GM23338 (cell line): ENCODE measurements at regions not wholly inside any gene's neighbourhood (a gene's known extent, or its start where the extent isn't known, plus 50 kb on each side); places are given as distances from the start of the nearest gene placed in this dataset.

Experiments
- ATAC-seq: fragments of 200-7000 bp; cut with Tn5 transposase; 3 replicates; pipeline ENCODE4 v1.9.1; 2020
- DNase-seq: peaks from one replicate; pipeline ENCODE4 v3.0.0-alpha.2; 2015; ENCODE audit warnings: low spot score
- H2AFZ ChIP-seq: fragments of 200-600 bp; sonication (generic); 2 replicates; pipeline ENCODE4 v1.8.0; 2016; ENCODE audit warnings: antibody characterized with exemption, mild to moderate bottlenecking, moderate library complexity
- H3F3A ChIP-seq: fragments of 200-600 bp; sonication (generic); replicated peaks from 2 replicates; pipeline ENCODE4 v1.8.0; 2017; ENCODE audit warnings: antibody characterized with exemption, mixed run types, low read depth
- H3K27ac ChIP-seq: fragments of 200-600 bp; sonication (generic); 2 replicates; pipeline ENCODE4 v1.6.1; 2016; ENCODE audit warnings: low read depth
- H3K27me3 ChIP-seq: fragments of 200-600 bp; sonication (generic); 2 replicates; pipeline ENCODE4 v1.8.0; 2016; ENCODE audit warnings: mild to moderate bottlenecking, mixed run types, moderate library complexity; ENCODE audit not compliant: insufficient read depth
- H3K36me3 ChIP-seq: fragments of 200-600 bp; sonication (generic); 2 replicates; pipeline ENCODE4 v1.8.0; 2016; ENCODE audit warnings: mild to moderate bottlenecking; ENCODE audit not compliant: insufficient read depth
- H3K4me1 ChIP-seq: fragments of 200-600 bp; sonication (generic); 2 replicates; pipeline ENCODE4 v1.8.0; 2016; ENCODE audit warnings: mild to moderate bottlenecking, moderate library complexity; ENCODE audit not compliant: insufficient read depth
- H3K4me2 ChIP-seq: fragments of 200-600 bp; sonication (generic); 2 replicates; pipeline ENCODE4 v1.7.1; 2017; ENCODE audit warnings: mixed run types
- H3K4me3 ChIP-seq: fragments of 200-600 bp; sonication (generic); 2 replicates; pipeline ENCODE4 v1.6.1; 2016; ENCODE audit warnings: mixed run types
- H3K79me2 ChIP-seq: fragments of 200-600 bp; sonication (generic); replicated peaks from 2 replicates; pipeline ENCODE4 v1.8.0; 2017; ENCODE audit warnings: mild to moderate bottlenecking; ENCODE audit not compliant: insufficient read depth
- H3K9me2 ChIP-seq: fragments of 200-600 bp; sonication (generic); 2 replicates; pipeline ENCODE4 v1.8.0; 2017; ENCODE audit not compliant: insufficient read depth
- H4K20me1 ChIP-seq: fragments of 200-600 bp; sonication (generic); replicated peaks from 2 replicates; pipeline ENCODE4 v1.8.0; 2017; ENCODE audit warnings: mild to moderate bottlenecking; ENCODE audit not compliant: insufficient read depth
- H3K27ac Mint-ChIP-seq: 2 replicates; pipeline ENCODE4 v1.8.0; 2020; ENCODE audit warnings: inconsistent platforms, mild to moderate bottlenecking, moderate library complexity, mixed read lengths
- H3K27me3 Mint-ChIP-seq: 3 replicates; pipeline ENCODE4 v1.8.0; 2022; ENCODE audit warnings: low read depth, mild to moderate bottlenecking, moderate library complexity, mixed read lengths, inconsistent platforms; ENCODE audit not compliant: insufficient read depth, poor library complexity
- H3K36me3 Mint-ChIP-seq: 3 replicates; pipeline ENCODE4 v1.8.0; 2021; ENCODE audit warnings: low read depth, mild to moderate bottlenecking, inconsistent platforms, moderate library complexity, mixed read lengths
- H3K4me1 Mint-ChIP-seq: 3 replicates; pipeline ENCODE4 v1.8.0; 2020; ENCODE audit warnings: mild to moderate bottlenecking, inconsistent platforms, mixed read lengths
- H3K4me3 Mint-ChIP-seq: 3 replicates; pipeline ENCODE4 v1.8.0; 2021; ENCODE audit warnings: moderate library complexity, mild to moderate bottlenecking, inconsistent platforms, mixed read lengths
- H3K9me3 Mint-ChIP-seq: 3 replicates; pipeline ENCODE4 v1.8.0; 2020; ENCODE audit warnings: moderate library complexity, mild to moderate bottlenecking, inconsistent platforms, mixed read lengths
- CREB1 ChIP-seq: fragments of 250-450 bp; sonication (Bioruptor Pico); IDR thresholded peaks from 2 replicates; pipeline ENCODE4 v1.5.0; 2020; ENCODE audit warnings: low read depth, mild to moderate bottlenecking, moderate library complexity
- ETS1 ChIP-seq: IDR thresholded peaks from 2 replicates; pipeline ENCODE4 v1.6.1; 2016; ENCODE audit warnings: antibody characterized with exemption
- EZH2 ChIP-seq: fragments of 200-600 bp; sonication (generic); IDR thresholded peaks from one replicate; pipeline ENCODE4 v1.8.0; 2017; ENCODE audit warnings: antibody characterized with exemption, mild to moderate bottlenecking, low read depth; ENCODE audit not compliant: unreplicated experiment
- EZH2phosphoT487 ChIP-seq: fragments of 200-600 bp; sonication (generic); IDR thresholded peaks from one replicate; pipeline ENCODE4 v1.8.1; 2018; ENCODE audit warnings: antibody characterized with exemption; ENCODE audit not compliant: unreplicated experiment
- JUNB ChIP-seq: IDR thresholded peaks from one replicate; pipeline ENCODE4 v1.6.1; 2016; ENCODE audit warnings: antibody characterized with exemption; ENCODE audit not compliant: unreplicated experiment
- NANOG ChIP-seq: IDR thresholded peaks from 2 replicates; pipeline ENCODE4 v1.6.1; 2016; ENCODE audit warnings: antibody characterized with exemption, borderline replicate concordance
- POLR2AphosphoS5 ChIP-seq: IDR thresholded peaks from 2 replicates; pipeline ENCODE4 v1.6.1; 2016; ENCODE audit warnings: antibody characterized with exemption, low read depth
- STAT1 ChIP-seq: IDR thresholded peaks from one replicate; pipeline ENCODE4 v1.6.1; 2016; ENCODE audit warnings: antibody characterized with exemption; ENCODE audit not compliant: unreplicated experiment
- ZNF114 ChIP-seq: fragments of 250-450 bp; sonication (Bioruptor Pico); IDR thresholded peaks from 2 replicates; pipeline ENCODE4 v1.5.0; 2020; ENCODE audit warnings: mild to moderate bottlenecking, moderate library complexity
- ZNF331 ChIP-seq: fragments of 250-450 bp; sonication (Bioruptor Pico); IDR thresholded peaks from 2 replicates; pipeline ENCODE4 v1.5.0; 2020; ENCODE audit warnings: low read depth, mild to moderate bottlenecking, moderate library complexity
- ZNF462 ChIP-seq: fragments of 250-450 bp; sonication (Bioruptor Pico); IDR thresholded peaks from 2 replicates; pipeline ENCODE4 v1.5.0; 2020; ENCODE audit warnings: mild to moderate bottlenecking, moderate library complexity
- TF ChIP-seq, protein P1 (sequence below): IDR thresholded peaks from one replicate; pipeline ENCODE4 v1.6.1; 2018; ENCODE audit warnings: antibody characterized with exemption; ENCODE audit not compliant: unreplicated experiment
- TF ChIP-seq, protein P2 (sequence below), 2 experiments: fragments of 200-600 bp in 1 of 2; sonication (generic) in 1 of 2; conservative IDR thresholded peaks; 2 replicates each; pipeline versions ENCODE4 v1.5.1 to v1.6.1; 2016 to 2017; ENCODE audit warnings: antibody characterized with exemption in 2 of 2, low read depth in 2 of 2, mild to moderate bottlenecking in 2 of 2, moderate library complexity in 1 of 2

GRCh38 chr11:103591554-103591953 is 444.9 kb upstream of the DDI1 start:
- Histone ChIP-seq H3K4me1 (no peaks in the 10 kb centered on the region), H4K20me1 (no peaks in the 10 kb centered on the region), H3K27me3 (no peaks in the 10 kb centered on the region), H3K4me3 (no peak overlapping the region), H3K4me2 (no peak overlapping the region), H2AFZ (no peak overlapping the region), H3K9me2 (0 out of 2 replicates have a peak, but pooled peaks cover 2% of the 10 kb centered on the region), H3K79me2 (no peaks in the 10 kb centered on the region), H3K36me3 (no peaks in the 10 kb centered on the region), H3K27ac (no peak overlapping the region), H3F3A (no peaks in the 10 kb centered on the region)
- Mint-ChIP-seq H3K27me3 (no peaks in the 10 kb centered on the region), H3K4me1 (peaks cover 4% of the 10 kb centered on the region; the same call in 1 of the 3 replicates), H3K27ac (no peak overlapping the region), H3K9me3 (no peaks in the 10 kb centered on the region), H3K4me3 (no peak overlapping the region), H3K36me3 (no peaks in the 10 kb centered on the region)
- DNase-seq (no peak), ATAC-seq (no peak)
- TF ChIP-seq NANOG (no peak), ZNF331 (no peak), STAT1 (no peak), ETS1 (no peak), POLR2AphosphoS5 (no peak), ZNF114 (CRISPR knock-in tag) (no peak), ZNF462 (CRISPR knock-in tag) (no peak), EZH2phosphoT487 (no peak), JUNB (no peak), EZH2 (no peak), CREB1 (no peak)
- TF ChIP-seq, protein P1, sequence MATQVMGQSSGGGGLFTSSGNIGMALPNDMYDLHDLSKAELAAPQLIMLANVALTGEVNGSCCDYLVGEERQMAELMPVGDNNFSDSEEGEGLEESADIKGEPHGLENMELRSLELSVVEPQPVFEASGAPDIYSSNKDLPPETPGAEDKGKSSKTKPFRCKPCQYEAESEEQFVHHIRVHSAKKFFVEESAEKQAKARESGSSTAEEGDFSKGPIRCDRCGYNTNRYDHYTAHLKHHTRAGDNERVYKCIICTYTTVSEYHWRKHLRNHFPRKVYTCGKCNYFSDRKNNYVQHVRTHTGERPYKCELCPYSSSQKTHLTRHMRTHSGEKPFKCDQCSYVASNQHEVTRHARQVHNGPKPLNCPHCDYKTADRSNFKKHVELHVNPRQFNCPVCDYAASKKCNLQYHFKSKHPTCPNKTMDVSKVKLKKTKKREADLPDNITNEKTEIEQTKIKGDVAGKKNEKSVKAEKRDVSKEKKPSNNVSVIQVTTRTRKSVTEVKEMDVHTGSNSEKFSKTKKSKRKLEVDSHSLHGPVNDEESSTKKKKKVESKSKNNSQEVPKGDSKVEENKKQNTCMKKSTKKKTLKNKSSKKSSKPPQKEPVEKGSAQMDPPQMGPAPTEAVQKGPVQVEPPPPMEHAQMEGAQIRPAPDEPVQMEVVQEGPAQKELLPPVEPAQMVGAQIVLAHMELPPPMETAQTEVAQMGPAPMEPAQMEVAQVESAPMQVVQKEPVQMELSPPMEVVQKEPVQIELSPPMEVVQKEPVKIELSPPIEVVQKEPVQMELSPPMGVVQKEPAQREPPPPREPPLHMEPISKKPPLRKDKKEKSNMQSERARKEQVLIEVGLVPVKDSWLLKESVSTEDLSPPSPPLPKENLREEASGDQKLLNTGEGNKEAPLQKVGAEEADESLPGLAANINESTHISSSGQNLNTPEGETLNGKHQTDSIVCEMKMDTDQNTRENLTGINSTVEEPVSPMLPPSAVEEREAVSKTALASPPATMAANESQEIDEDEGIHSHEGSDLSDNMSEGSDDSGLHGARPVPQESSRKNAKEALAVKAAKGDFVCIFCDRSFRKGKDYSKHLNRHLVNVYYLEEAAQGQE = no peak
- TF ChIP-seq, protein P2, sequence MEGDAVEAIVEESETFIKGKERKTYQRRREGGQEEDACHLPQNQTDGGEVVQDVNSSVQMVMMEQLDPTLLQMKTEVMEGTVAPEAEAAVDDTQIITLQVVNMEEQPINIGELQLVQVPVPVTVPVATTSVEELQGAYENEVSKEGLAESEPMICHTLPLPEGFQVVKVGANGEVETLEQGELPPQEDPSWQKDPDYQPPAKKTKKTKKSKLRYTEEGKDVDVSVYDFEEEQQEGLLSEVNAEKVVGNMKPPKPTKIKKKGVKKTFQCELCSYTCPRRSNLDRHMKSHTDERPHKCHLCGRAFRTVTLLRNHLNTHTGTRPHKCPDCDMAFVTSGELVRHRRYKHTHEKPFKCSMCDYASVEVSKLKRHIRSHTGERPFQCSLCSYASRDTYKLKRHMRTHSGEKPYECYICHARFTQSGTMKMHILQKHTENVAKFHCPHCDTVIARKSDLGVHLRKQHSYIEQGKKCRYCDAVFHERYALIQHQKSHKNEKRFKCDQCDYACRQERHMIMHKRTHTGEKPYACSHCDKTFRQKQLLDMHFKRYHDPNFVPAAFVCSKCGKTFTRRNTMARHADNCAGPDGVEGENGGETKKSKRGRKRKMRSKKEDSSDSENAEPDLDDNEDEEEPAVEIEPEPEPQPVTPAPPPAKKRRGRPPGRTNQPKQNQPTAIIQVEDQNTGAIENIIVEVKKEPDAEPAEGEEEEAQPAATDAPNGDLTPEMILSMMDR (conservative IDR thresholded peaks at IDR 0.05; ENCODE audit: low read depth in 2 of 2) = no peak
